ENCODE measurements at regions not wholly inside any gene's neighbourhood (a gene's known extent, or its start where the extent isn't known, plus 50 kb on each side); places are given as distances from the start of the nearest gene placed in this dataset.

- no peak for TF ChIP-seq CTCF (IDR thresholded peaks at IDR 0.05)
- TF ChIP-seq POLR2A (IDR thresholded peaks at IDR 0.05): no peak
Measured at GRCh38 chr9:109925799-109926198, 145.8 kb downstream of the PALM2AKAP2 start.

All from testis (tissue), 2 donors.